GM19239 (cell line): ENCODE measurements at regions not wholly inside any gene's neighbourhood (a gene's known extent, or its start where the extent isn't known, plus 50 kb on each side); places are given as distances from the start of the nearest gene placed in this dataset.

Source experiments
- DNase-seq: peaks from one replicate; pipeline ENCODE4 v3.0.0; 2011; ENCODE audit warnings: low spot score; ENCODE audit not compliant: insufficient read length
- FAIRE-seq: peaks from 2 replicates; lab custom pipeline; 2011; peaks lifted over from hg19 to GRCh38; lab: Jason Lieb, UNC

DNA sequence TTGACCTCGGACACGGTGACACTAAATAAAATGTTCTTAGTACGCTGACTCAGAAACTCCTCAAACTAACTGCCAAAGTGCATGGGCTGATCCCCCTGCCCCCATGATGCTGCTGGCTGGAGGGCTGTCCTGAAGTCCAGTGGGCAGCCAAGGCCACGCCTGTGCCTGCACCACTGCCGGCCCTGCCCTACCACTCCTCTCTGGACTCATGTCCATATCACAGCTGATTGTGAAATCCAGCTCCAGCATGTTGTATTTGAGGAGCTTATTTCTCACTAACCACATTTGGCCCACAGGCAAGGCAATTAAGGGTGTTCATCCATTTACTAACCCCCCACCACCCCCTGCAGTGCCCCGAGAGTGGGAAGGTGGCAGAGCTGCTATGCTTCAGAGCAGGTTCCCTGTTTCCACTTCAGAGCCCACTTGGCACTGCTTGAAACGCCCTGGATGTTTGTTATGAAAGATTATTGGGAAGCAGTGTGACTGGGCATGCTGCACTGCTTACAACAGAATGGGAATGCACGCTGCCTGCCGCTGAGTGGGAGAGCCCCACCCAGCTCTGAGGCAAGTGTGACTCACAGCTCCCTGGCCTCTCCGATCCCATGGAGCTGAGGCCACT is 114.0 kb downstream of the UQCRFS1 start:
- FAIRE-seq (no peak), DNase-seq (no peak)

DNA sequence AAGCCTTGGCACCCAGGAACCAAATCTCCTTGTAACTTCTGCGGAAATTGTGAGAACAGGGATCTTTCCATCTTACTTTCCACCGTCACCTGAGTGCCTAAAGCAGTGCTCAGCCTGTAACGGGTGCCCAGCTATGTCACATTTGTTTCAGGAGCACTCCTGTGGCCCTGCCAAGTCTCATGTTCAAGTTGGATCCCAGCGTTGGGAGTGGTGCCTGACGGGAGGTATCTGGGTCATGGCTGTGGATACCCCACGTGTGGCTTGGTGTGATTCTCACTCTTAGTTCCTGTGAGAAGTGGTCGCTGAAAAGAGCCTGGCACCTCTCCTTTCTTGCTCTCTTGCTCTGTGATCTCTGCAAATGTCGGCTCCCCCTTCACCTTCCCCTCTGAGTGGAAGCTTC is 114.9 kb downstream of the UQCRFS1 start:
- FAIRE-seq (no peak), DNase-seq (no peak)

DNA sequence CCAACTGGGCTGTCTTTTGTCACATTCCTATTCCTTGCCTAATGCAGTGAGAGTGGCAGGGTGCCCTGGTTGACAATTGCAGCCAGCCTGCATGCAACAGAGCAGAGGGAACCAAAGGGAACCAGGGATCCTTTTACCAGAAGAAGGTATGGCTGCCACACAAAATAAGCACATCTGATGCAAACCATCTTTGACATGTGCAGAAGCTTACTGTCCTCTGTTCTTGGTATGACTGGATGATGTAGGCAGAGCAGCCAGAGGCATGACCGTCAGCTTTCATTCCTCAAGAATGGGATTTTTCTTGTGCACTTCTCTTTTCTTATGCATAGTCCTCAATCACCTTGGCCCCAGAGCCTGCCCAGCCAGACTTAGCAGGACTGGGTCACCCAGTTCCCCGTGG is 116.1 kb downstream of the UQCRFS1 start:
- DNase-seq: no peak
- no peak for FAIRE-seq

DNA sequence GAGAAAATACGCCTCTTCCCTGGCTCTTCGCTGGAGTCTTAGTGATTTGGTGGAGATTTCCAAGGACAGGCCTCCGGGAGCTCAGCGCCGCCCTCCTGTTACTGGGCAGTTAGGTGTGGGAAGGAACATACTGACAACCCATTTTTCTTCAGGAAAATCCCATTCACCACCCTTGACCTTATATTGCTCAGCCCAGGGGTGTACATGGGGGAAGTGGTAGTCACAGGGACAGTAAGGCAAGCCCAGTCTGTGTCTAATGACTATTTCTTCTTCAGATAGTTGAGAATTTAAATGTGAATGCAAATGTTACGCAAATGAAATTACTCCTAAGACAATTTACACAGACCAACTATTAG is 119.4 kb downstream of the UQCRFS1 start:
- DNase-seq (no peak), FAIRE-seq (no peak)

DNA sequence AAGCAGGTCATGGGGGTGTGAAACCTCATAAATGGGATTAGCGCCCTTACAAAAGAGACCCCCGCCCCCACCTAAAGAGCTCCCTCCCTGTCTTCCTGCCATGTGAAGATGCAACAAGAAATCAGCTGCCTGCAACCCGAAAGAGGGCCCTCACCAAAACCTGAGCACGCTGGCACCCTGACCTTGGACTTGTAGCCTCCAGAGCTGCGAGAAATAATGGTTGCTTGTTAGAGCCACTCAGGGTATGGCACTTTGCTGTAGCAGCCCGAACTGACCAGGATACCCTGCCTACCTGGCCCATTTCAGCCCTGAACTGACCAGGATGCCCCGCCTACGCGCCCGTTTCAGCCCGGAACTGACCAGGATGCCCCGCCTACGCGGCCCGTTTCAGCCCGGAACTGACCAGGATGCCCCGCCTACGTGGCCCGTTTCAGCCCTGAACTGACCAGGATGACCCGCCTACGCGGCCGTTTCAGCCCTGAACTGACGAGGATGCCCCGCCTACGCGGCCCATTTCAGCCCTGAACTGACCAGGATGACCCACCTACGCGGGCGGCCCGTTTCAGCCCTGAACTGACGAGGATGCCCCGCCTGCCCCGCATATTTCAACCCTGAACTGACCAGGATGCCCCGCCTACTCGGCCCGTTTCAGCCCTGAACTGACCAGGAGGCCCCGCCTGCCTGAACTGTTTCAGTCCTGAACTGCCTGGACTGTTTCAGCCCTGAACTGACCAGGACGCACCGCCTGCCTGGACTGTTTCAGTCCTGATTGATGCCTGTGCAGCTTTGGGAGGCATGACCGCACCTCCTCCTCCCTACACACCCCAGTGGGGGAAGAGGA is 120.0 kb downstream of the UQCRFS1 start:
- FAIRE-seq (no peak), DNase-seq (no peak)

DNA sequence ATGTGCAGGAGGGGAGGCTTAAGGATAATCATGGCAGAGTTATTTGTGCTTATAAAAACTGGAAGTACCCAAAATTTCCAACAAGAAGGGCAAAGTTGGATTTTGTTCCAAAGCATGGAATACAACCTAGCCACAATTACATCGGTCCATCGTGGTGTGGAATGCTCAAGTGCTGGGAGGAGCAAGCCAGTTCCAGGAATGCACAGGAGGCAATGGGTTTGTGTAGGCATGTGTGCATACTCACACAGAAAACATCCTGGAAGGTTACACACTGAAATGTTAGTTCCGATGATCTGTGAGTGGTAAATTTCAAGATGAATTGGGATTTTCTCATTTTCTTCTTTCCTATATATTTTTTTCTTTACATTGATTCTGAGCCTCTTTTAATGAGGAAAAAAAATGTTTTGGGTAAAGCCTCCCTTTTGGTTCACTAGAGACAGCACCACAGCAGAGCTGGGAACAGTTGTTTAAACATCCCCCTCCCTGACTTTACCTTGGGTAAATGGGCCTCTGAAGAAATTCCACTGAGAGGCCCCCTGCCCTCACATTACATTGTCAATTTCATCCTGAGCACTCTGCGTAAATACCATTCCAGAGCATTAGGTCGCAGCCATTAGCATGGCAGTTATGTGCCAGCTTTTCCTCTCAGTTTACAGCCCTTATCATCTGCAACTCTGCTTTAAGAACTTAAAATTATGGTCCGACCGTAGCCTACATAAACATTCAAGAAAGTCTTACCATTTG is 122.0 kb downstream of the UQCRFS1 start:
- no peak for FAIRE-seq
- no peak for DNase-seq

DNA sequence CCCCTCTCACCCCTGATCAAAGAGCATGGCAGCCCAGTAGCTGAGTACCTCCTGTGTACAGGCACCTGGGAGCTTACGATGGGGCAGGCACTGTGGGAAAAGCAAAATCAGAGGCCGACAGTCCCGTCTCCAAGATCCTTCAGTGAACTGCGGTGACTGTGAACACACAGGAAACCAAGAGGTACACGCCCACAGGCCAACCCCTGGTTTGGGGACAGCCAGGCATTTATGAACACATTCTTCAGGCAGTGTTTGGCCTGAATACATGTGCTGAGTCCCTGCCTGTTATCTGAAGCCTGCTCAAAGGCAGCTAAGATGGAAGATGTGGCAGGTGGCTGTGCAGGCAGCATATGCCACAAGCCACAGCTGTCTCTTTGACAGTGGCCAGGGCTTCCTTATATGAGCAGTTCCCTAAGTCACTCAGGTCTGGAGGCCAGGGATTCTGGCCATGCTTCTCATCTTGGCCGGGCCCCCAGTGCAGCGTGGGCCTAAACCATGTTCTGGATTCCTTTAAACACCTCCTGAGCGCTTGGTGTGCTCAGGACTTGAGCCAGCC is 123.6 kb downstream of the UQCRFS1 start:
- FAIRE-seq (no peak), DNase-seq (no peak)

DNA sequence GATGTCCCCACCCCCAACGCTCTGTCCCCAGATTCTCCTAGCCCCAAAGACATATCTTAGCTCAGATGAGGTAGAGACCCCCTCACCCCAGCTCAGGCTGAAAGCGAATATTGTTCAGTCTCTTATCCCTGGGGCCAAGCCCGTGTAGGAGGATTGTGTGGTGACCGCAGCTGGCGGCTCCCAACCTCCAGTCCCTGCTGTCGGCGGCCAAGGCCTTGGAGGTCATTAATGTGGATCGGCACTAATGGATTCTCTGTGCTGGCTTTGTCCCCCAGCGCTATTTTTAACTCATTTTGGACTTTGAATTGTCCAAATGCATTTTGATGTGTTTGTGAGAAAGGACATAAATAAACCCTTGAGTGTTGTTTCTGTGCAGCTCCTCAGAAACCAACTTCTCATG is 124.2 kb downstream of the UQCRFS1 start:
- no peak for FAIRE-seq
- no peak for DNase-seq

DNA sequence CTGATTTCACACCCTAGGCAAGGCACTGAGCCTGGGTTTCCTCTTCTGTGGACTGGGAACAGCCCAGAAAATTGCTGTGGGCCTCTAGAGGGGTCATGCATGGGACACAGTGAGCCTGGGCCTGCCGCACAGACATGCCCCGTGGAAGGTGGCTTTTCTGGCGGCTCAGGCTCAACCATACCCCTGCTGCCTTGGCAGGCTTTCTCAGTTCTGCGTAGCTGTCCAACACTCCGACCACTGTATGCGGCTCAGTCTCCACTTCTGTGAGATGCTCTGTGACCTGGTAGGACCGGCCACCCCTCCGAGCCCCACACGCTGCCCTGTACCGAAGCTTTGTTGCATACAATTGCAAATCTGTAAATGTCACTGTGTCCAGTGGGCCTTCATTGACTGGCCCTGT is 126.3 kb downstream of the UQCRFS1 start:
- FAIRE-seq (no peak), DNase-seq (no peak)

DNA sequence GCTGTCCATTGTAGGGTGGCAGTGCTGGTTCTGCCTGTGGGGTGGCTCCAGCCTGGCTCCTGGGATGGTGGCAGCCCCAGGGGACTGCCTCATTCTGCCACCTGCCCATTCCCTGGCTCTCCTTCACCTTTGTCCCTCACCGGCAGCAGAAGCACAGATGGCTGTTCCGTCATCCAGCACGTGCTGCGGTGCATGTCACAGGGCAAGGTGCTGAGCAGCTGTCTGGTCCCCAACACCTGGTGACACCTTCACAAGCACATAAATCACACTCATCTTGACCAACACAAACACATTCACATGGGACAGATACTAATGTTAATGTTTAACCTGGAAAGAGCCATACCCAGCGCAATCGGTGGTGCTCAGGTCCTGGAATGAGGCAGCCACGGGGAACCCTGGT is 126.8 kb downstream of the UQCRFS1 start:
- DNase-seq: no peak
- no peak for FAIRE-seq

DNA sequence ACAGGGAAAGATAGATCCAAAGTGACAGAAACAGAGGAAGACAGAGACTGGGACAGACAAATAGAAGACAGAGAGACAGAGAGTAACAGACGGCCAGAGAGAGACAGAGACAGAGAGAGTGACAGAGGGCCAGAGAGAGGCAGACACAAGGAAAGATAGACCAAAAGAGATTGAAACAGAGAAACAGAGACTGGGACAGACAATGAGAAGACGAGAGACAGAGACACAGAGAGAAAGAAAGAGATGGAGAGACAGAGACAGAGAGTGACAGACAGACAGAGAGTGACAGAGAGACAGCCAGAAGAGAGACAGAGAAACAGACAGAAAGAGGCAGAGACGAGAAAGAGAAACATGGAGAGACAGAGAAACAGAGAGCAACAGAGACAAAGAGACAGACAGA is 127.3 kb downstream of the UQCRFS1 start:
- FAIRE-seq: no peak
- DNase-seq: no peak

DNA sequence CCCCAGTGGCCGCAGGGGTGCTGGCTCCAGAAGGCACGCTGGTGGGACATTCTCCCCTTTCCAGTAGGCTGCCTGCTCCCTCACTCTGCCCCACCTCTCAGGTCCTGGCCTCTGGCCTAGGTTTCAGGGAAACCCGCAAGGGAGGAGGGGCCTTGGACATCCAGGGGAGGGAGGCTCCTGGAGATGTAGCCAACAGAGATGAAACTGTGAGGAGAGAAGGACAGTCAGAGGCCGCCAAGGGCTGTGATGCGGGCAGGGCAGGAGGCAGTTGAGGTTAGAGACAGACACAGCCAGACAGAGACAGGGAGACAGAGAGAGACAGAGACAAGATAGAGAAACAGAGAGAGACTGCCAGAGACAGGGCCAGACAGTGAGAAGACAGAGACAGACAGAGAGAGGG is 127.7 kb downstream of the UQCRFS1 start:
- no peak for DNase-seq
- no peak for FAIRE-seq

DNA sequence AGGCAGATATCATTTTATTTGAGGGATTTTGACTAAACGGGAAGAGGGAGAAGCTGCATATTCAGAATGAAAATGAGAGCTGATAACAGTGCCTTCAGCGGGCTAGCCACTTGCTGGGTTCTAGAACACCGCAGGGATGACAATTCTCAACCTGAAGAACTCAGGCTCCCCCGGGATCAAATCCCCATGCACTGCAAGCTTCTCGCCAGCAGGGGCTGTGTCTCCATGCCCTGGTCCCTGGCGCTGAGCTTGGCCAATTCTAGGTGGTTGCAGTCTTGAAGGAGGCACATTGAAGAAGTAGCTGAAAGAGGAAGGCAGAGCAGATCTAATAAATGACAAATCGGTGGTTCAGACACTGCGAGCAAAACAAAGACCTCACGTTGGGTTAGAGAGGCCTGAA is 128.7 kb downstream of the UQCRFS1 start:
- FAIRE-seq (no peak), DNase-seq (no peak)

DNA sequence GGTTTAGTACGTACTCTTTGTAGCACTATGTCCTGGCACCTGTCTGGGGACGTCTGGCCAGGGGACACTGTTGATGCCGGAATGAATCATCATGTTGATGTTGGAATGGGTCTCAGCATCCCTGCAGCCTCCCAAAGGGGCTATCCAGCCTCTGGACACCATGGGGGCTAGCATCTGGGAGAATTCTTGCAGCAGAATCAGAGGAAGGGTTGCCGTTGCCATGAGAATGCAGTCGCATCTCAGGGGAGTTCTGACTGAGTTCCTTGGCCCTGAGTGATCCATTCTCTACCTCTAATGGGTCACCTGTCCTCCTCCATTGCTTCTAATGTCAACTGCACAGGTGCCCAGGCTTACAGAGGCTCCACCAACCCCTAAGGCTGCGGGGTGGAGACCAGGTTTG is 129.1 kb downstream of the UQCRFS1 start:
- no peak for FAIRE-seq
- DNase-seq: no peak

DNA sequence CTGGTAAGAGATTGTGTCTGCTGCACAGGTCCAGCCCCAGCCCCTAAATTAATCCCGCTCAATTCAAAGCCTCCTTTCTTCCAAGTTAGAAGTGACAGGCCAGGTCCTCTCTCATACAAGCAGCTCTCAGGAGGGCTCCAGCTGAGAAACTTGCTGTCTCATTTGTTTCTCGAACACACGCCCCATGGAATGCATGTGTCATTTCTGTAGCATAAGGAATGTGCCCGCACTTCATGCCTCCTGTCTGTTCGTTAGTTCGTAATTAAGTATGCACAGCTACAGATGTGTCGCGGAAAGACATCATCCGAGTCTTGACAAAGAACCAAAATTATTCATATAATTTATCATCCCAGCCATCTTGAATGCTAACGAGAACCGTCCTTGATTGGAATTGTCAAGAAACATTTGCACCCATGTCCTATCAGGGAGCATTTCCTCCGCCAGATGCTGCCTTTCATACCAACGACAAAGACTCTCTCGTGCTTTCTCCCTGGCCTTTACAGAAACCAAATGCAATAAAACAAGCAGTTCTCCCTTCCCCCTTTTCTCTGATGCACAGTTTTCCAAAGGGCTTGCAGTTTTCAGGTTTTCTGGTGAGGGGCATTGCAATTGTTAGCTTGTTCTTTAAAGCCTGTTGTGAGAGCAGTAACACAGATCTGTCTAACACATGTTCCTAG is 133.5 kb downstream of the UQCRFS1 start:
- FAIRE-seq: no peak
- DNase-seq: no peak

DNA sequence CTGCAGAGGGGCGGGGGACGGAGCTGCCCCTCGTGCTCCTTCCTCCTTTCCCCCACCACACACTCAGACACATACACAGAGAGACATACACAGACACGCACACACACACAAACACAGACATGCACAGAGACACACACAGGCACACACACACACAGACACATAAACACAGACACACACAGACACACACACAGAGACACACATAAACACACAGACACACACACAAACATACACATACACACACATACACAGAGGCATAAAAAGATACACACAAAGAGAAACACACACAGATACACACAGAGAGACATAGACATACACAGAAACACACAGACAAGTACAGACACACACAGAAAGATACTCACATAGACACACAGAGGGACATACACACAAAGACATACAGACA is 136.0 kb downstream of the UQCRFS1 start:
- no peak for DNase-seq
- FAIRE-seq: no peak

DNA sequence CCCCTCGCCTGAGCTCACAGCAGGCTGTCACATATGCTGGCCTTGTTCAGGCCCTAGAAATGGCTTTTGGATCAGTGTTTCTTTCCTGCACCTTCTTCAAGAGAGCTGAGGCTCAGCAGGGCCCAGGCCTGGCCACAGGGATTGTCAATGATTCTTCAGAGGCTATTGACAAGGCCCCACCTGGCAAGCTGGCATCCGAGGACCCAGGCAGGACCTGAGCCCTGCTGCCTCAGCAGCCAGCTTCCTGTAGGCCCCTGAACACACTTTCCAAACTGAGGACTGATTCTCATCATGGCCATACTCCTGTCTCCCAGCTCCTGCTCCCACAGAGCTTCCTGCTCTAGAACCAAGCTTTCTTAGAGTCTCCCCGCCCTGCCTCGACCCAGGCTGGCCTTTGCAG is 136.8 kb downstream of the UQCRFS1 start:
- FAIRE-seq: no peak
- DNase-seq: no peak

DNA sequence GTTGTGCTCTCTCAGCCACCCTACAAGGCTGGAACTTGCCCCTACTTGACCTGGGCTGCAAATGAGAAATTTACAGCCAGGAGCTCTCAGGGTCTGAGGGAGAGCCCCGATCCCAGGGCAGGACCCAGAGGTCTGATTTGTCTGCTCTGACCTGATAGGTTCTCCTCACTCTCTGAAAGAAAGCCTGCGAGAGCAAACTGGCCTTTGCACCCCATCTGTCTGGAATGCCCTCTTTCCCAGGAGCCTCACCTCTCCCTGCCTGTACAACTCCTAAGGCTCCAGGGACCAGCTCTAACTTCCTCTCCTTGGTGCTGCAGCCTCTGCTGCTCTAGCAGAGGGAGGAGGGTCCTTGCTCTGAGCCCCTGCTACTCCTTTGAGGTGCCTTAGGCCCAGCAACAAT is 137.8 kb downstream of the UQCRFS1 start:
- DNase-seq: no peak
- no peak for FAIRE-seq

DNA sequence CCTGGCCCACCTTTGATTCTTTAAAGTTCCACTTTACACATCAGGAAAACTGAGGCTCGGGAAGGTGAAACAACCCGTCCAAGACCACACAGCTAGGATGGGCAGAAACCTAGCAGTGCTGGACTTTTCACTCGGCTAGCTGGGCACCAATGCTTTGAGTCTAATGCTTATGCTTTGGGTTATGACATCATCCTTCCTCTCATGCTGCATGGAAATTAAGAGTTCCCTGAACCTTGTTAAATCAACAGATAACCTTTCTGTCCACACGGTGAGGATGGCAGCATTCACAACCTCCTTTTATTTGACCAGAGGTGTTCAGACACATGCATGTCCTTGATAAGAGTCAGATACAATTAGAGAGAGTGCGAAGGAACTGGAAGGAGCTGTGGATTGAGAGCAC is 138.4 kb downstream of the UQCRFS1 start:
- FAIRE-seq (no peak), DNase-seq (no peak)

DNA sequence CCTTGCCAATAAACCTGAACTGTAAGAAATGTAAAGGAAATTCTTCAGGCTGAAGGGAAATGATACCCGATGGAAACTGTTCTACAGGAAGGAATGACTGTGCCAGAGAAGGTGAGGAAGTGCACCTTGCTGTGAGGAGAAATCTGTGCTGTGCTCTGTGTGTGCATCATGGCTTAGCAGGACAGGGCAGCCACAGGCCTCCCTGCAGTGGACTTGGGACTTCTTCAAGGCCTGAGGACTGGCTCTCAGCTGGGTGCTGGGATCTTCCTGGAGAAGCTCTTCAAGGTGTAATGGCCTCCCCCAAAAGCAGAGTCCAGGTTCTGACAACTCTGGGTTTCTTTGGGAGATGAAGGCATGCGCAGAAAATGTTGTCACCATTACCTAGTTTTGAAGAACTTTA is 145.1 kb downstream of the UQCRFS1 start:
- FAIRE-seq: no peak

More for the DNA sequence above, 145.1 kb downstream of the UQCRFS1 start:
- DNase-seq: no peak
